Keratinocyte (primary cell): ENCODE measurements at regions not wholly inside any gene's neighbourhood (a gene's known extent, or its start where the extent isn't known, plus 50 kb on each side); places are given as distances from the start of the nearest gene placed in this dataset.

Source experiments
- DNase-seq: peaks from one replicate; pipeline ENCODE4 v3.0.0-alpha.2; 2011; ENCODE audit warnings: low read depth, missing footprints, low spot score
- FAIRE-seq: peaks from 2 replicates; lab custom pipeline; 2011; peaks lifted over from hg19 to GRCh38; lab: Jason Lieb, UNC
- H2AFZ ChIP-seq: 2 replicates; pipeline ENCODE4 v1.6.0; 2012; ENCODE audit warnings: low read length, control low read depth, inconsistent platforms; ENCODE audit not compliant: control insufficient read depth
- H3K27ac ChIP-seq: 2 replicates; pipeline ENCODE4 v1.5.1; 2011; ENCODE audit warnings: low read length; ENCODE audit not compliant: control insufficient read depth, insufficient read depth
- H3K27me3 ChIP-seq: 3 replicates; pipeline ENCODE4 v1.6.0; 2011; ENCODE audit warnings: low read length; ENCODE audit not compliant: control insufficient read depth, insufficient read depth; ENCODE audit errors: extremely low read depth
- H3K36me3 ChIP-seq, 2 experiments: 2 replicates in 1 of 2; 3 replicates in 1 of 2; pipeline ENCODE4 v1.5.1; 2011; ENCODE audit warnings: low read length in 2 of 2, mild to moderate bottlenecking in 1 of 2; ENCODE audit not compliant: control insufficient read depth in 2 of 2, insufficient read depth in 2 of 2; ENCODE audit errors: extremely low read depth in 1 of 2
- H3K4me1 ChIP-seq: 3 replicates; pipeline ENCODE4 v1.5.1; 2011; ENCODE audit warnings: low read length; ENCODE audit not compliant: control insufficient read depth, insufficient read depth; ENCODE audit errors: extremely low read depth
- H3K4me2 ChIP-seq: 3 replicates; pipeline ENCODE4 v1.6.0; 2011; ENCODE audit warnings: low read depth, low read length; ENCODE audit not compliant: control insufficient read depth, insufficient read depth; ENCODE audit errors: extremely low read depth
- H3K4me3 ChIP-seq, 3 experiments: fragments of 200-600 bp in 1 of 3; sonication (generic) in 1 of 3; 2 replicates in 2 of 3; 3 replicates in 1 of 3; pipeline ENCODE4 v1.5.1; 2011 to 2016; ENCODE audit warnings: low read length in 3 of 3, mild to moderate bottlenecking in 3 of 3, control low read depth in 2 of 3, inconsistent platforms in 1 of 3, low read depth in 1 of 3, mixed read lengths in 1 of 3, mixed run types in 1 of 3, moderate library complexity in 1 of 3; ENCODE audit not compliant: control insufficient read depth in 2 of 3, insufficient read depth in 2 of 3; ENCODE audit errors: extremely low read depth in 1 of 3
- H3K79me2 ChIP-seq: 2 replicates; pipeline ENCODE4 v1.6.0; 2012; ENCODE audit warnings: low read length; ENCODE audit not compliant: control insufficient read depth, insufficient read depth
- H3K9ac ChIP-seq: 3 replicates; pipeline ENCODE4 v1.6.0; 2011; ENCODE audit warnings: low read length; ENCODE audit not compliant: control insufficient read depth, insufficient read depth; ENCODE audit errors: extremely low read depth
- H3K9me1 ChIP-seq: 3 replicates; pipeline ENCODE4 v1.6.0; 2011; ENCODE audit warnings: low read length; ENCODE audit not compliant: control insufficient read depth, insufficient read depth; ENCODE audit errors: extremely low read depth
- H3K9me3 ChIP-seq: 2 replicates; pipeline ENCODE4 v1.5.1; 2012; ENCODE audit warnings: low read depth, low read length; ENCODE audit not compliant: control insufficient read depth
- H4K20me1 ChIP-seq: 3 replicates; pipeline ENCODE4 v1.6.0; 2011; ENCODE audit warnings: low read length; ENCODE audit not compliant: control insufficient read depth, insufficient read depth; ENCODE audit errors: extremely low read depth
- EZH2 ChIP-seq: IDR thresholded peaks from one replicate; pipeline ENCODE4 v1.6.1; 2012; ENCODE audit warnings: inconsistent platforms, mild to moderate bottlenecking, low read length, moderate library complexity
- dilution Hi-C: fragments of 300-500 bp; cut with MboI; formaldehyde crosslinking; loops from one replicate; pipeline ENCODE4 v1.7.0; 2020; ENCODE audit warnings: low sequenced_read_pairs; ENCODE audit not compliant: extremely low pct_ligation_motif_present
- TF ChIP-seq, protein P1 (sequence below), 3 experiments: IDR thresholded peaks in 1 of 3; conservative IDR thresholded peaks in 1 of 3; optimal IDR thresholded peaks in 1 of 3; 2 replicates in 2 of 3; 3 replicates in 1 of 3; pipeline versions ENCODE3 to v1.5.1; 2011; ENCODE audit warnings: low read length in 3 of 3, mild to moderate bottlenecking in 3 of 3, moderate library complexity in 2 of 3, control low read depth in 1 of 3, inconsistent platforms in 1 of 3; ENCODE audit not compliant: insufficient read depth in 2 of 3; ENCODE audit errors: extremely low read depth in 1 of 3

GRCh38 chr3:80060664-80061063 lies 292.9 kb upstream of the ROBO1 start:
- H3K9ac ChIP-seq, result no peak overlapping the region
- DNase-seq, result no peak
- H3K27ac ChIP-seq, result no peak overlapping the region
- TF ChIP-seq EZH2, result no peak
- TF ChIP-seq, protein P1, sequence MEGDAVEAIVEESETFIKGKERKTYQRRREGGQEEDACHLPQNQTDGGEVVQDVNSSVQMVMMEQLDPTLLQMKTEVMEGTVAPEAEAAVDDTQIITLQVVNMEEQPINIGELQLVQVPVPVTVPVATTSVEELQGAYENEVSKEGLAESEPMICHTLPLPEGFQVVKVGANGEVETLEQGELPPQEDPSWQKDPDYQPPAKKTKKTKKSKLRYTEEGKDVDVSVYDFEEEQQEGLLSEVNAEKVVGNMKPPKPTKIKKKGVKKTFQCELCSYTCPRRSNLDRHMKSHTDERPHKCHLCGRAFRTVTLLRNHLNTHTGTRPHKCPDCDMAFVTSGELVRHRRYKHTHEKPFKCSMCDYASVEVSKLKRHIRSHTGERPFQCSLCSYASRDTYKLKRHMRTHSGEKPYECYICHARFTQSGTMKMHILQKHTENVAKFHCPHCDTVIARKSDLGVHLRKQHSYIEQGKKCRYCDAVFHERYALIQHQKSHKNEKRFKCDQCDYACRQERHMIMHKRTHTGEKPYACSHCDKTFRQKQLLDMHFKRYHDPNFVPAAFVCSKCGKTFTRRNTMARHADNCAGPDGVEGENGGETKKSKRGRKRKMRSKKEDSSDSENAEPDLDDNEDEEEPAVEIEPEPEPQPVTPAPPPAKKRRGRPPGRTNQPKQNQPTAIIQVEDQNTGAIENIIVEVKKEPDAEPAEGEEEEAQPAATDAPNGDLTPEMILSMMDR (optimal IDR thresholded peaks at IDR 0.05 in 1 of 3, IDR thresholded peaks at IDR 0.05 in 1 of 3, conservative IDR thresholded peaks at IDR 0.05 in 1 of 3; ENCODE audit: extremely low read depth in 1 of 3, insufficient read depth in 2 of 3, low read length in 3 of 3), result no peak
- no peaks in the 10 kb centered on the region for H3K4me1 ChIP-seq
- H3K36me3 ChIP-seq, result no peaks in the 10 kb centered on the region
- no peak overlapping the region for H3K4me3 ChIP-seq
- no peaks in the 10 kb centered on the region for H3K79me2 ChIP-seq
- no peak overlapping the region for H2AFZ ChIP-seq
- H3K27me3 ChIP-seq, result no peaks in the 10 kb centered on the region
- dilution Hi-C loops, result no loop called here
- no peaks in the 10 kb centered on the region for H3K9me3 ChIP-seq
- FAIRE-seq, result no peak
- H3K4me2 ChIP-seq, result no peak overlapping the region
- H3K9me1 ChIP-seq, result no peaks in the 10 kb centered on the region
- no peaks in the 10 kb centered on the region for H4K20me1 ChIP-seq

GRCh38 chr3:80055306-80055705 lies 287.5 kb upstream of the ROBO1 start:
- H3K79me2 ChIP-seq, result no peaks in the 10 kb centered on the region
- no peaks in the 10 kb centered on the region for H4K20me1 ChIP-seq
- H3K27ac ChIP-seq, result no peak overlapping the region
- TF ChIP-seq, protein P1 (optimal IDR thresholded peaks at IDR 0.05 in 1 of 3, IDR thresholded peaks at IDR 0.05 in 1 of 3, conservative IDR thresholded peaks at IDR 0.05 in 1 of 3; ENCODE audit: extremely low read depth in 1 of 3, insufficient read depth in 2 of 3, low read length in 3 of 3), result no peak
- no peak for TF ChIP-seq EZH2
- no peaks in the 10 kb centered on the region for H3K4me1 ChIP-seq
- H2AFZ ChIP-seq, result no peak overlapping the region
- no peak for FAIRE-seq
- H3K9ac ChIP-seq, result no peak overlapping the region
- no peaks in the 10 kb centered on the region for H3K9me1 ChIP-seq
- H3K4me2 ChIP-seq, result no peak overlapping the region
- H3K27me3 ChIP-seq, result no peaks in the 10 kb centered on the region
- H3K36me3 ChIP-seq, result no peaks in the 10 kb centered on the region
- no peak overlapping the region for H3K4me3 ChIP-seq
- dilution Hi-C loops, result no loop called here
- DNase-seq, result no peak
- no peaks in the 10 kb centered on the region for H3K9me3 ChIP-seq
